Caco-2 (cell line): ENCODE measurements at regions not wholly inside any gene's neighbourhood (a gene's known extent, or its start where the extent isn't known, plus 50 kb on each side); places are given as distances from the start of the nearest gene placed in this dataset.

Experiments
- BruUV-seq: library from RNA; stranded (reverse); fragments of 400-500 nt; replicated peaks from 2 replicates; lab custom pipeline; 2021; lab: Mats Ljungman, UMichigan
- CTCF ChIA-PET: fragments of 300-600 bp; sonication (Branson Sonifier 250); formaldehyde crosslinking; loops from one replicate; lab custom pipeline; 2022; ENCODE audit warnings: antibody characterized with exemption; lab: Charles Lee
- POLR2A ChIA-PET: fragments of 300-600 bp; sonication (Branson Sonifier 250); formaldehyde crosslinking; loops from one replicate; lab custom pipeline; 2022; ENCODE audit warnings: antibody characterized with exemption; lab: Charles Lee
- DNase-seq, 2 experiments: peaks; one replicate each; pipeline versions ENCODE4 v3.0.0 to v3.0.0-alpha.2; 2020 to 2022
- H3K27me3 ChIP-seq: replicated peaks from 2 replicates; pipeline ENCODE4 v1.6.0; 2011; ENCODE audit warnings: low read length; ENCODE audit not compliant: control insufficient read depth, insufficient read depth
- H3K36me3 ChIP-seq: 2 replicates; pipeline ENCODE4 v1.5.1; 2011; ENCODE audit warnings: low read length; ENCODE audit not compliant: control insufficient read depth, insufficient read depth
- H3K4me1 ChIP-seq: fragments of 250-450 bp; sonication (Bioruptor Pico); 2 replicates; pipeline ENCODE4 v1.5.1; 2020; ENCODE audit warnings: mild to moderate bottlenecking
- H3K4me3 ChIP-seq: 2 replicates; pipeline ENCODE4 v1.5.1; 2011; ENCODE audit warnings: low read depth, mild to moderate bottlenecking, control low read depth, low read length
- H3K9me3 ChIP-seq: fragments of 250-450 bp; sonication (Bioruptor Pico); 2 replicates; pipeline ENCODE4 v1.5.1; 2020; ENCODE audit warnings: mild to moderate bottlenecking, moderate library complexity
- H3K27ac Mint-ChIP-seq: one replicate; pipeline ENCODE4 v1.8.0; 2022; ENCODE audit warnings: mixed read lengths; ENCODE audit not compliant: unreplicated experiment
- H3K27me3 Mint-ChIP-seq: one replicate; pipeline ENCODE4 v1.8.0; 2022; ENCODE audit warnings: mixed read lengths; ENCODE audit not compliant: insufficient read depth, unreplicated experiment
- H3K36me3 Mint-ChIP-seq: one replicate; pipeline ENCODE4 v1.8.0; 2022; ENCODE audit warnings: mild to moderate bottlenecking, mixed read lengths; ENCODE audit not compliant: insufficient read depth, unreplicated experiment
- H3K4me1 Mint-ChIP-seq: one replicate; pipeline ENCODE4 v1.8.0; 2022; ENCODE audit warnings: low read depth, mixed read lengths; ENCODE audit not compliant: unreplicated experiment
- H3K4me3 Mint-ChIP-seq: one replicate; pipeline ENCODE4 v1.8.0; 2022; ENCODE audit warnings: mild to moderate bottlenecking, moderate library complexity, mixed read lengths; ENCODE audit not compliant: unreplicated experiment
- H3K9me3 Mint-ChIP-seq: one replicate; pipeline ENCODE4 v1.8.0; 2022; ENCODE audit warnings: mixed read lengths; ENCODE audit not compliant: unreplicated experiment
- intact Hi-C: fragments of 100-400 bp; cut with micrococcal nuclease; formaldehyde crosslinking; loops from one replicate; pipeline ENCODE4 v1.10.0; 2022; ENCODE audit not compliant: unreplicated experiment
- TF ChIP-seq, protein P1 (sequence below), 2 experiments: fragments of 200-600 bp in 1 of 2; IDR thresholded peaks; 1 replicate in 1 of 2; 2 replicates in 1 of 2; pipeline versions ENCODE4 v1.5.1 to v1.8.0; 2011 to 2022; ENCODE audit warnings: antibody characterized with exemption in 1 of 2, control low read depth in 1 of 2, inconsistent platforms in 1 of 2, low read depth in 1 of 2, low read length in 1 of 2, mild to moderate bottlenecking in 1 of 2, moderate library complexity in 1 of 2; ENCODE audit not compliant: insufficient read depth in 1 of 2, severe bottlenecking in 1 of 2, unreplicated experiment in 1 of 2

DNA sequence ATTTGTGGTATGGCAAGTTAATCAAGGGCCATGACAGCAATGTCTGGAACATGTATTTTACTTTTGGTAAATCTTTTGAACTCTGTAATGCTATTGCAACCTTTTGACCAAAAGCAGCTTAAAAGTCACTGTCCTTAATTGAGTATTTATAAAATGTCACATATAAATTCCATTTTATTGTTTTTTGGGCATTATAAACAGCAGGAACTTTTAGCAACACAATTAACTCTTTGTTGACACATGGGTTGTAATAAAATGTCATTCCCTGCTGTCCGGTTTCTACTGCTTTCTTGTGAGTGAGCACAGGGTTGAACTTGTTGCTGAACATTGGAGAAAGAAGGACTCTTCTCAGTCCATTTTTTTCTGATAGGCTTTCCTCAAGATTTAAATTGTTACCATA lies 1923.1 kb downstream of the PCDH9 start:
- Histone ChIP-seq H3K4me3 (no peak overlapping the region), H3K36me3 (no peaks in the 10 kb centered on the region), H3K9me3 (0 out of 2 replicates have a peak, but pooled peaks cover 3% of the 10 kb centered on the region), H3K27me3 (no peaks in the 10 kb centered on the region), H3K4me1 (no peaks in the 10 kb centered on the region)
- BruUV-seq, result no TSS peak
- Mint-ChIP-seq H3K4me1 (no peaks in the 10 kb centered on the region), H3K36me3 (no peaks in the 10 kb centered on the region), H3K27me3 (no peaks in the 10 kb centered on the region), H3K4me3 (no peak overlapping the region), H3K27ac (no peak overlapping the region), H3K9me3 (no peaks in the 10 kb centered on the region)
- POLR2A ChIA-PET, result no interaction called here
- TF ChIP-seq, protein P1, sequence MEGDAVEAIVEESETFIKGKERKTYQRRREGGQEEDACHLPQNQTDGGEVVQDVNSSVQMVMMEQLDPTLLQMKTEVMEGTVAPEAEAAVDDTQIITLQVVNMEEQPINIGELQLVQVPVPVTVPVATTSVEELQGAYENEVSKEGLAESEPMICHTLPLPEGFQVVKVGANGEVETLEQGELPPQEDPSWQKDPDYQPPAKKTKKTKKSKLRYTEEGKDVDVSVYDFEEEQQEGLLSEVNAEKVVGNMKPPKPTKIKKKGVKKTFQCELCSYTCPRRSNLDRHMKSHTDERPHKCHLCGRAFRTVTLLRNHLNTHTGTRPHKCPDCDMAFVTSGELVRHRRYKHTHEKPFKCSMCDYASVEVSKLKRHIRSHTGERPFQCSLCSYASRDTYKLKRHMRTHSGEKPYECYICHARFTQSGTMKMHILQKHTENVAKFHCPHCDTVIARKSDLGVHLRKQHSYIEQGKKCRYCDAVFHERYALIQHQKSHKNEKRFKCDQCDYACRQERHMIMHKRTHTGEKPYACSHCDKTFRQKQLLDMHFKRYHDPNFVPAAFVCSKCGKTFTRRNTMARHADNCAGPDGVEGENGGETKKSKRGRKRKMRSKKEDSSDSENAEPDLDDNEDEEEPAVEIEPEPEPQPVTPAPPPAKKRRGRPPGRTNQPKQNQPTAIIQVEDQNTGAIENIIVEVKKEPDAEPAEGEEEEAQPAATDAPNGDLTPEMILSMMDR (IDR thresholded peaks at IDR 0.05; ENCODE audit: insufficient read depth in 1 of 2, low read depth in 1 of 2, low read length in 1 of 2, severe bottlenecking in 1 of 2, unreplicated experiment in 1 of 2), result no peak
- intact Hi-C loops, result no loop called here
- CTCF ChIA-PET, result no interaction called here
- no peak for DNase-seq

DNA sequence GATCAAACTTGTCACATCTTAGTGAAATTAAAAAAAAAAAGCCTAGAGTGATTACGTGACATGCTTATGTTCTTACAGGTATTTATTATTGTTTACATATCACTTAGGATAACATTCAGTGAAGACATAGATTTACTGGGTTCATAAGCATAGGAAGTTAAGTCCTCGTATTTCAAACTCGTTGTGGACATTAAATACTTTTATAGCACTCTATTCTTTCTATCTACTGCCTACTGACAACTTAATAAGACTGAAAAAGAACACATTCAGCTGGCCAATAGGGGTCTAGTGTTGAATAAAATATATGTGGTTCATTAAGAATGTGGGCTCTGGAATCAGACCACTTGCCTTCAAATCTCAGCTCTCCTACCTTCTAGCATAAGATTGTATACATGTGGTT lies 1927.4 kb downstream of the PCDH9 start:
- Mint-ChIP-seq H3K36me3 (no peaks in the 10 kb centered on the region), H3K4me1 (no peaks in the 10 kb centered on the region), H3K27me3 (no peaks in the 10 kb centered on the region), H3K4me3 (no peak overlapping the region), H3K9me3 (no peaks in the 10 kb centered on the region), H3K27ac (no peak overlapping the region)
- Histone ChIP-seq H3K36me3 (no peaks in the 10 kb centered on the region), H3K27me3 (no peaks in the 10 kb centered on the region), H3K9me3 (no peaks in the 10 kb centered on the region), H3K4me1 (no peaks in the 10 kb centered on the region), H3K4me3 (no peak overlapping the region)
- DNase-seq, result no peak
- CTCF ChIA-PET, result no interaction called here
- BruUV-seq, result no TSS peak
- TF ChIP-seq, protein P1 (IDR thresholded peaks at IDR 0.05; ENCODE audit: insufficient read depth in 1 of 2, low read depth in 1 of 2, low read length in 1 of 2, severe bottlenecking in 1 of 2, unreplicated experiment in 1 of 2), result no peak
- POLR2A ChIA-PET, result no interaction called here
- intact Hi-C loops, result no loop called here

DNA sequence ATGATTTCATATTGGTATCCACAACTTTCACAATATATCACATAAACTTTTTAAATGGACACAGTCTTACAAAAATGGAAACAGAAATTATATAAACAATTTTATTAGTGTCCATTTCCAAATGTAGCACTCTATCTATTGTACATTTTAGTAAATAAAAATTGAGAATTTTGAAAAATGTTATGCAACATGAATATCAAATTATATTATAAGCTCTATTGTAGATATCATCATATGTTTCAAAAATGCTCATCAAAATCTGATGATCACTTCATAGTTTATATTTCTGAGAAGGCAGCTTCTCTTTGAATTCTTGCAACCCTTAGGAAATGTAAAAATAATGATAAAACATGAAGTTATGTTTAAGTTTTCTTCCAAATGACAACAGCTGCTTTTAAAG lies 1928.6 kb downstream of the PCDH9 start:
- no peaks in the 10 kb centered on the region for H3K36me3 Mint-ChIP-seq
- Histone ChIP-seq H3K27me3 (no peaks in the 10 kb centered on the region), H3K36me3 (no peaks in the 10 kb centered on the region), H3K4me1 (no peaks in the 10 kb centered on the region), H3K4me3 (no peak overlapping the region), H3K9me3 (no peaks in the 10 kb centered on the region)
- H3K27me3 Mint-ChIP-seq, result no peaks in the 10 kb centered on the region
- no peaks in the 10 kb centered on the region for H3K4me1 Mint-ChIP-seq
- TF ChIP-seq, protein P1 (IDR thresholded peaks at IDR 0.05; ENCODE audit: insufficient read depth in 1 of 2, low read depth in 1 of 2, low read length in 1 of 2, severe bottlenecking in 1 of 2, unreplicated experiment in 1 of 2), result no peak
- no peak overlapping the region for H3K27ac Mint-ChIP-seq
- intact Hi-C loops, result no loop called here
- no peaks in the 10 kb centered on the region for H3K9me3 Mint-ChIP-seq
- DNase-seq, result no peak
- CTCF ChIA-PET, result no interaction called here
- H3K4me3 Mint-ChIP-seq, result no peak overlapping the region
- no TSS peak for BruUV-seq
- POLR2A ChIA-PET, result no interaction called here
